Endothelial cell of umbilical vein (primary cell): ENCODE measurements at regions not wholly inside any gene's neighbourhood (a gene's known extent, or its start where the extent isn't known, plus 50 kb on each side); places are given as distances from the start of the nearest gene placed in this dataset.
"Not testable (repeated sequence)": the region's sequence is repeated elsewhere in the genome, so short reads cannot be mapped to it uniquely, and the experiment has no call there.

ENCODE experiments used
- BruUV-seq: library from RNA; stranded (reverse); fragments of 400-500 nt; replicated peaks from 2 replicates; lab custom pipeline; 2021; lab: Mats Ljungman, UMichigan
- CTCF ChIA-PET: fragments of 300-600, 350-600 bp; sonication (Branson Sonifier 250); formaldehyde crosslinking; loops from one replicate; lab custom pipeline; 2021; ENCODE audit warnings: antibody characterized with exemption, inconsistent platforms; lab: Charles Lee
- POLR2A ChIA-PET: fragments of 300-600, 350-600 bp; sonication (Branson Sonifier 250); formaldehyde crosslinking; loops from one replicate; lab custom pipeline; 2021; ENCODE audit warnings: antibody characterized with exemption, inconsistent platforms; lab: Charles Lee
- DNase-seq: peaks from one replicate; pipeline ENCODE4 v3.0.0-alpha.2; 2011; ENCODE audit warnings: low read depth, low spot score
- FAIRE-seq: peaks from 2 replicates; lab custom pipeline; 2011; peaks lifted over from hg19 to GRCh38; lab: Jason Lieb, UNC
- H2AFZ ChIP-seq: 2 replicates; pipeline ENCODE4 v1.6.0; 2012; ENCODE audit warnings: low read depth, low read length, control low read depth, inconsistent platforms
- H3K27ac ChIP-seq: 2 replicates; pipeline ENCODE4 v1.5.1; 2011; ENCODE audit warnings: low read depth, mild to moderate bottlenecking, control low read depth, low read length, moderate library complexity; ENCODE audit not compliant: insufficient read depth
- H3K27me3 ChIP-seq, 2 experiments: 2 replicates each; pipeline versions ENCODE4 v1.6.0 to v1.6.1; 2011; ENCODE audit warnings: low read length in 2 of 2, mixed read lengths in 1 of 2; ENCODE audit not compliant: control insufficient read depth in 2 of 2, insufficient read depth in 2 of 2
- H3K36me3 ChIP-seq, 2 experiments: 2 replicates in 1 of 2; 3 replicates in 1 of 2; pipeline ENCODE4 v1.5.1; 2011; ENCODE audit warnings: low read length in 2 of 2, mild to moderate bottlenecking in 1 of 2, moderate library complexity in 1 of 2; ENCODE audit not compliant: control insufficient read depth in 2 of 2, insufficient read depth in 2 of 2; ENCODE audit errors: extremely low read depth in 1 of 2
- H3K4me1 ChIP-seq: 3 replicates; pipeline ENCODE4 v1.5.1; 2011; ENCODE audit warnings: mild to moderate bottlenecking, low read length; ENCODE audit not compliant: control insufficient read depth, insufficient read depth; ENCODE audit errors: extremely low read depth
- H3K4me2 ChIP-seq: 2 replicates; pipeline ENCODE4 v1.6.1; 2011; ENCODE audit warnings: low read length, control low read depth, mixed read lengths; ENCODE audit not compliant: insufficient read depth
- H3K4me3 ChIP-seq, 3 experiments: fragments of 200-600 bp in 1 of 3; sonication (generic), shearing (Covaris generic) in 1 of 3; replicated peaks in 1 of 3; 2 replicates each; pipeline ENCODE4 v1.5.1; 2011 to 2016; ENCODE audit warnings: control low read depth in 3 of 3, low read length in 3 of 3, mild to moderate bottlenecking in 2 of 3, inconsistent platforms in 1 of 3, low read depth in 1 of 3, moderate library complexity in 1 of 3; ENCODE audit not compliant: insufficient read depth in 1 of 3
- H3K79me2 ChIP-seq: 2 replicates; pipeline ENCODE4 v1.6.0; 2012; ENCODE audit warnings: low read length, inconsistent platforms; ENCODE audit not compliant: control insufficient read depth, insufficient read depth
- H3K9ac ChIP-seq: replicated peaks from 2 replicates; pipeline ENCODE3; 2011; ENCODE audit warnings: low read length, control low read depth; ENCODE audit not compliant: insufficient read depth; ENCODE audit errors: extremely low read depth
- H3K9me1 ChIP-seq: replicated peaks from 3 replicates; pipeline ENCODE4 v1.6.0; 2011; ENCODE audit warnings: mild to moderate bottlenecking, low read length; ENCODE audit not compliant: control insufficient read depth, insufficient read depth; ENCODE audit errors: extremely low read depth
- H3K9me3 ChIP-seq: replicated peaks from 2 replicates; pipeline ENCODE4 v1.5.1; 2012; ENCODE audit warnings: low read length, inconsistent platforms; ENCODE audit not compliant: control insufficient read depth, insufficient read depth
- H4K20me1 ChIP-seq: replicated peaks from 2 replicates; pipeline ENCODE3; 2011; ENCODE audit warnings: mild to moderate bottlenecking, low read length; ENCODE audit not compliant: control insufficient read depth, insufficient read depth; ENCODE audit errors: extremely low read depth
- EZH2 ChIP-seq: IDR thresholded peaks from 2 replicates; pipeline ENCODE4 v1.6.1; 2012; ENCODE audit warnings: borderline replicate concordance, low read depth, mild to moderate bottlenecking, moderate library complexity, low read length, inconsistent platforms; ENCODE audit not compliant: severe bottlenecking
- FOS ChIP-seq: IDR thresholded peaks from 2 replicates; pipeline ENCODE4 v1.6.1; 2011; ENCODE audit warnings: mild to moderate bottlenecking, low read length, moderate library complexity, borderline replicate concordance; ENCODE audit not compliant: insufficient read depth
- GATA2 ChIP-seq: IDR thresholded peaks from 2 replicates; pipeline ENCODE4 v1.7.0; 2011; ENCODE audit warnings: low read depth, mild to moderate bottlenecking, moderate library complexity, mixed read lengths, low read length; ENCODE audit not compliant: insufficient read length, insufficient read depth
- JUN ChIP-seq: IDR thresholded peaks from 2 replicates; pipeline ENCODE4 v1.6.1; 2011; ENCODE audit warnings: borderline replicate concordance, low read depth; ENCODE audit not compliant: insufficient read length, insufficient read depth
- MYC ChIP-seq: IDR thresholded peaks from one replicate; pipeline ENCODE4 v1.6.1; 2011; ENCODE audit warnings: mild to moderate bottlenecking, low read depth, low read length
- POLR2A ChIP-seq: IDR thresholded peaks from 2 replicates; pipeline ENCODE4 v1.6.1; 2012; ENCODE audit warnings: low read depth, mild to moderate bottlenecking, control low read depth, low read length
- POLR2AphosphoS5 ChIP-seq: IDR thresholded peaks from 2 replicates; pipeline ENCODE4 v1.6.1; 2012; ENCODE audit warnings: low read depth, mild to moderate bottlenecking, control low read depth, low read length, moderate library complexity; ENCODE audit not compliant: insufficient read depth
- dilution Hi-C: fragments of 300-500 bp; cut with MboI; formaldehyde crosslinking; loops from one replicate; pipeline ENCODE4 v1.15.0; 2019; ENCODE audit warnings: low sequenced_read_pairs; ENCODE audit not compliant: extremely low pct_ligation_motif_present
- intact Hi-C: fragments of 100-400 bp; cut with micrococcal nuclease; formaldehyde crosslinking; loops from one replicate; pipeline ENCODE4 v1.10.0; 2022
- TF ChIP-seq, protein P1 (sequence below), 2 donors: IDR thresholded peaks; 1 replicate in 1 of 2; 2 replicates in 1 of 2; pipeline ENCODE4 v1.5.1; 2011; ENCODE audit warnings: low read length in 2 of 2, mild to moderate bottlenecking in 2 of 2, moderate library complexity in 2 of 2, control low read depth in 1 of 2, inconsistent platforms in 1 of 2, low read depth in 1 of 2; ENCODE audit not compliant: insufficient read depth in 1 of 2; ENCODE audit errors: extremely low read depth in 1 of 2
- TF ChIP-seq, protein P2 (sequence below): IDR thresholded peaks from 2 replicates; pipeline ENCODE4 v1.6.1; 2011; ENCODE audit not compliant: insufficient read depth, insufficient read length

DNA sequence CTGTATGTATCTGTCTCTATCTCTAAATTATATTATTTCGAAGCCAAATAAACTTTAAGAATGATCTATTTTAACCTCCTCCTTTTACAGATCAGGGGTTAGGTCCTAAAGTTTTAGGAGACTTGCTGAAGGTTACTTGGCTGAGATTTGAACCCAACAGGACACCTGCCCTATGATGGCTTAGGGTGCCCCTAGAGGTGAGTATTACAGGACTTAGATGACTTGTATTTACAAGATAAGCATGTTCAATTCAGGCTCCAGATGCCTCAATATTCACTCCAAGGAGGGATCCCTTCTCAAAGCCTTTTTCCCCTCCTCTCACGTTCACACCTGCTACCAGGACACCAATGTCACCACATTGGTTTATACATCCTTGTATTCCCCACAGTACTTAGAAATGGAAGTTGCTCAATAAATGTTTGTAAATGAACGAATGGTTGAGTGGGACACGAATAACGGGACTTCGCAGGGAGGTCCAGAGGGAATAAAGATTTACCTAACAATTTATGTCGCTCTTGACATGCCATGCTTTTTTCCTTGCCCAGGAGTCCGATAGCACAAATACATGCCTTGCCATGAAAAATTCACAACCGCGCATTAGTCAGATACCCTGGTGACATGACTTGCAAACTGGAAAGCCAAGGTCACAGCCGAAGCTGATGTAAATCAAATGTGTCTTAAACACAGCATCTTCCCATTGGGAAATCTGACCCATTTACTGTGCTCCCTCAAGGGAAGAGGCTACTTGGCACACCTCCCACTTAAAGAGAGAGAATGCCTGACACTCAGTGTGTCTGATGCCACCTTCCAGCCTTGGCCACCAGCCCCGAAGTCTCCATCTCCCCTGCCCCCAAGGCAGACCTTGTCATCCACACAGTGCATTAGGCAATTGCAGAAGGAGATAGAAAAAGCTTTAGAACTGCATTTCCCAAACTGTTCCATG is 872.2 kb upstream of the AUTS2 start:
- H3K4me3 ChIP-seq, result no peak overlapping the region
- ChIA-PET POLR2A (no interaction called here), CTCF (no interaction called here)
- no peak overlapping the region for H2AFZ ChIP-seq
- no peaks in the 10 kb centered on the region for H3K36me3 ChIP-seq
- dilution Hi-C loops (no loop called here), intact Hi-C loops (no loop called here)
- no peaks in the 10 kb centered on the region for H4K20me1 ChIP-seq
- no peaks in the 10 kb centered on the region for H3K9me1 ChIP-seq
- H3K27me3 ChIP-seq, result no peaks in the 10 kb centered on the region
- H3K9ac ChIP-seq, result no peak overlapping the region
- no peak for FAIRE-seq
- H3K79me2 ChIP-seq, result no peaks in the 10 kb centered on the region
- TF ChIP-seq JUN (no peak), MYC (no peak), POLR2AphosphoS5 (no peak), POLR2A (no peak), GATA2 (no peak), EZH2 (no peak), FOS (no peak)
- TF ChIP-seq, protein P1, sequence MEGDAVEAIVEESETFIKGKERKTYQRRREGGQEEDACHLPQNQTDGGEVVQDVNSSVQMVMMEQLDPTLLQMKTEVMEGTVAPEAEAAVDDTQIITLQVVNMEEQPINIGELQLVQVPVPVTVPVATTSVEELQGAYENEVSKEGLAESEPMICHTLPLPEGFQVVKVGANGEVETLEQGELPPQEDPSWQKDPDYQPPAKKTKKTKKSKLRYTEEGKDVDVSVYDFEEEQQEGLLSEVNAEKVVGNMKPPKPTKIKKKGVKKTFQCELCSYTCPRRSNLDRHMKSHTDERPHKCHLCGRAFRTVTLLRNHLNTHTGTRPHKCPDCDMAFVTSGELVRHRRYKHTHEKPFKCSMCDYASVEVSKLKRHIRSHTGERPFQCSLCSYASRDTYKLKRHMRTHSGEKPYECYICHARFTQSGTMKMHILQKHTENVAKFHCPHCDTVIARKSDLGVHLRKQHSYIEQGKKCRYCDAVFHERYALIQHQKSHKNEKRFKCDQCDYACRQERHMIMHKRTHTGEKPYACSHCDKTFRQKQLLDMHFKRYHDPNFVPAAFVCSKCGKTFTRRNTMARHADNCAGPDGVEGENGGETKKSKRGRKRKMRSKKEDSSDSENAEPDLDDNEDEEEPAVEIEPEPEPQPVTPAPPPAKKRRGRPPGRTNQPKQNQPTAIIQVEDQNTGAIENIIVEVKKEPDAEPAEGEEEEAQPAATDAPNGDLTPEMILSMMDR (IDR thresholded peaks at IDR 0.05; ENCODE audit: extremely low read depth in 1 of 2, insufficient read depth in 1 of 2, low read depth in 1 of 2, low read length in 2 of 2), result no peak
- TF ChIP-seq, protein P2, sequence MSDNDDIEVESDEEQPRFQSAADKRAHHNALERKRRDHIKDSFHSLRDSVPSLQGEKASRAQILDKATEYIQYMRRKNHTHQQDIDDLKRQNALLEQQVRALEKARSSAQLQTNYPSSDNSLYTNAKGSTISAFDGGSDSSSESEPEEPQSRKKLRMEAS, result no peak
- H3K27ac ChIP-seq, result no peak overlapping the region
- BruUV-seq, result no TSS peak
- H3K4me1 ChIP-seq, result no peaks in the 10 kb centered on the region
- no peak for DNase-seq
- no peak overlapping the region for H3K4me2 ChIP-seq
- peaks cover 6% of the 10 kb centered on the region for H3K9me3 ChIP-seq

DNA sequence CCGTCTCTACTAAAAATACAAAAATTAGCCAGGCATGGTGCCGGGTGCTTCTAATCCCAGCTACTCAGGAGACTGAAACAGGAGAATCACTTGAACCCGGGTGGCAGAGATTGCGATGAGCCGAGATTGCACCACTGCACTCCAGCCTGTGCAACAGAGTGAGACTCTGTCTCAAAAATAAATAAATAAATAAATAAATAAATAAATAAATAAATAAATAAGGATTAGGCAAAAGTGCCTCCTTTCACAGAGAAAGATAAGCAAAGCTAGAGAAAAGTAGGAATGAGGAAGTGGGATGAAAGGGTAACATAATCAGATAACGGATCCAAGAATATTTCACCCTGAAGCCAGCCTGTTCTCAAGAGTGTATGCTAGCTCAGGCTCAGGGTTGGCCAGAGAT is 869.6 kb upstream of the AUTS2 start:
- H3K9ac ChIP-seq, FAIRE-seq, H3K27me3 ChIP-seq, H3K36me3 ChIP-seq, H3K9me1 ChIP-seq, H3K4me3 ChIP-seq, H3K9me3 ChIP-seq, intact Hi-C loops, DNase-seq, CTCF ChIA-PET, dilution Hi-C loops, H4K20me1 ChIP-seq, H3K4me1 ChIP-seq, POLR2A ChIA-PET, H3K27ac ChIP-seq, H3K79me2 ChIP-seq, H3K4me2 ChIP-seq, H2AFZ ChIP-seq, BruUV-seq: not testable (repeated sequence)
